GM20000 (cell line): ENCODE measurements at regions not wholly inside any gene's neighbourhood (a gene's known extent, or its start where the extent isn't known, plus 50 kb on each side); places are given as distances from the start of the nearest gene placed in this dataset.
"Not testable (repeated sequence)": the region's sequence is repeated elsewhere in the genome, so short reads cannot be mapped to it uniquely, and the experiment has no call there.

ENCODE experiments used
- DNase-seq: peaks from one replicate; pipeline ENCODE4 v3.0.0; 2012; ENCODE audit warnings: low spot score
- TF ChIP-seq, protein P1 (sequence below): IDR thresholded peaks from 2 replicates; pipeline ENCODE4 v1.5.1; 2012; ENCODE audit warnings: mild to moderate bottlenecking, control low read depth; ENCODE audit errors: extremely low read depth, missing control alignments

DNA sequence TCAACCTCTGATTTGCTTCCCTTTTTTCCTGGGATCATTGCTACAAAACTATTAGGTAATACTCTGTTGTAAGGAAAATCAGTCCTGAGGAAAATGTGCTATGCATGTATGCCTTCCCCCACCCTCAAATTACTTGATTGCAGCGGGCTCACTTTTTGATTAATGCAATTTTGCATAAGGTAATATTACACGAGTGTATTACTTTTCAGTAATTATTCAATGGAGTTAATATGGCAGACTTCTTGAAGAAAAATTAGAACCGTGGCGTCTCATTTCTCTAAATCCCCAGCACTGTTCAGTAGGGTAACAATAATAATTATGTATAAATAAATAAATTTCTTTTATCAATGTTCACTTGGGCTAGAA lies 527.6 kb upstream of the FANCL start:
- TF ChIP-seq, protein P1, sequence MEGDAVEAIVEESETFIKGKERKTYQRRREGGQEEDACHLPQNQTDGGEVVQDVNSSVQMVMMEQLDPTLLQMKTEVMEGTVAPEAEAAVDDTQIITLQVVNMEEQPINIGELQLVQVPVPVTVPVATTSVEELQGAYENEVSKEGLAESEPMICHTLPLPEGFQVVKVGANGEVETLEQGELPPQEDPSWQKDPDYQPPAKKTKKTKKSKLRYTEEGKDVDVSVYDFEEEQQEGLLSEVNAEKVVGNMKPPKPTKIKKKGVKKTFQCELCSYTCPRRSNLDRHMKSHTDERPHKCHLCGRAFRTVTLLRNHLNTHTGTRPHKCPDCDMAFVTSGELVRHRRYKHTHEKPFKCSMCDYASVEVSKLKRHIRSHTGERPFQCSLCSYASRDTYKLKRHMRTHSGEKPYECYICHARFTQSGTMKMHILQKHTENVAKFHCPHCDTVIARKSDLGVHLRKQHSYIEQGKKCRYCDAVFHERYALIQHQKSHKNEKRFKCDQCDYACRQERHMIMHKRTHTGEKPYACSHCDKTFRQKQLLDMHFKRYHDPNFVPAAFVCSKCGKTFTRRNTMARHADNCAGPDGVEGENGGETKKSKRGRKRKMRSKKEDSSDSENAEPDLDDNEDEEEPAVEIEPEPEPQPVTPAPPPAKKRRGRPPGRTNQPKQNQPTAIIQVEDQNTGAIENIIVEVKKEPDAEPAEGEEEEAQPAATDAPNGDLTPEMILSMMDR = no peak
- no peak for DNase-seq

DNA sequence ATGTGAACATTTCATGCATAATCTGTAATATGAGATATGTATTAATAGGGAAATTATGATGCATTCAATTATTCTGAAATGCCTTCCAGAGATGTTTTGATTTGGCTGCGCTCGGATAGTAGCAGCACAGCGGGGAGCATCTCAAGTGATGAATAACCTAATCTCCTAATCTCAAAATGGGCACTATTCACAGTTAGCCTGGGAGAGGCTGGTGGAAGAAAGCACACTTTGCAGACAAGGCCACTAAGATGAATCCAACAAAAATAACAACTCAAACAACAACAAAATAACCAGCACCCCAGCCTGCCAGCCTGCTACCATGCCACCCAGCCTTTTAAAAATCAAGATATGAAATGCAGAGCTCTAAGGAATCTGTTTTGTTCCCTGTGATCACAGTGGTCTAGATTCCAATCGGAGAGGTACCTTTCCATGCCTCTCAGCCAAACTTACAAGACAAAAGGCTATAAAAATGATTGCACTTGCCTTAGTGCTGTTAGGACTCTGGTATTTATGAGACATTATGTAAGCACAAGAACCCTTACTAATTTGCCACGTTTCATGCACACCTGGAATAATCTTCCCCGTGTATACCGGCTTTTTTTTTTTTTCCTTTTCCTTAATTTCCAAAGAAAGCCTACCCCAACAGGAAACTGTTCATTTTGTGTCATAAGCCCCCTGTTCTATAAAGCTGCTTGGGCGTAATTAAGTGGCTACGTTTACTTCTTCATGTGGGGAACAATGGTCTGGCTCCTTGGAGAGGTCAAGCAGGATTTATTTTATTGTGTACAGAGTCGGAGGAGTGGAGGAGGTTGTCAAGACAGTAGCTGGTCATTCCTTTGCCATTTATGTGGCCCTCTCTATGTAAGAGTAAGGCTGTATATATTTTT lies 526.9 kb upstream of the FANCL start:
- DNase-seq = no peak
- TF ChIP-seq, protein P1 = no peak

DNA sequence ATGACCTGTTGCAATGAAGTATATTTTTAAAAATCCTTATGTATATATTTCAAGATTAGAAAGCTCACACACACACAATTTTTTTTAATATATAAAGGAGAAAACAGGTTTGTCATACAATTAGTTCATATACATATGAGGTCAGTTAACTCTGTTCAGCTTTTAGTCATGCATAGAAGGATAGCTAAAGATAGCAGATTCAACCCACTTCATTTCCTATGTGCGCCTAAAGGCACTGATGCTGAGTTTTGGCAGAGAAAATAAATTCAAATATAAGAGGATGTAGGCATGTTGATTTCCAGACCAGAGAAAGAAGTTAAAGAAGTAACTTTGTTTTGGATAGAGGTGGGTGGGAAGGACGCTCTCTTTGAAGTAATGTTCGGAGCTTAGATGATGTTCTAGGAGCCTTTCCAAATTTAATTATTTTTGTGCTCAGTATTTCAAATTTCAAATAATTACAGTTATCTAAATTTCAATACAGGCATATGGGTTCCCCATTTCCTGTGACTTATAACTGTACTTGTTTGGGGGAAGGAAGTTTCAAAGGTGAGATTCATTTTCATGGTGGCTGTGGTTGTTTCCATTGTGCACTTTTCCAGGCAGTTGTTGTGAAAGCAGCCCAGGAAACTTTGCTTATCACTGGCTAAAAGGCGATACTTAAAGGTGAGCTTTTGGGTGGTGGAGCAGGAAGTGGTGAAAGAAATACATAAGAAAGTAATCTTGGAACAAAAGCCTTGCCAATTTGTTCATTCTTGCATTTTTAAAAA lies 523.4 kb upstream of the FANCL start:
- DNase-seq = no peak
- TF ChIP-seq, protein P1 = no peak

DNA sequence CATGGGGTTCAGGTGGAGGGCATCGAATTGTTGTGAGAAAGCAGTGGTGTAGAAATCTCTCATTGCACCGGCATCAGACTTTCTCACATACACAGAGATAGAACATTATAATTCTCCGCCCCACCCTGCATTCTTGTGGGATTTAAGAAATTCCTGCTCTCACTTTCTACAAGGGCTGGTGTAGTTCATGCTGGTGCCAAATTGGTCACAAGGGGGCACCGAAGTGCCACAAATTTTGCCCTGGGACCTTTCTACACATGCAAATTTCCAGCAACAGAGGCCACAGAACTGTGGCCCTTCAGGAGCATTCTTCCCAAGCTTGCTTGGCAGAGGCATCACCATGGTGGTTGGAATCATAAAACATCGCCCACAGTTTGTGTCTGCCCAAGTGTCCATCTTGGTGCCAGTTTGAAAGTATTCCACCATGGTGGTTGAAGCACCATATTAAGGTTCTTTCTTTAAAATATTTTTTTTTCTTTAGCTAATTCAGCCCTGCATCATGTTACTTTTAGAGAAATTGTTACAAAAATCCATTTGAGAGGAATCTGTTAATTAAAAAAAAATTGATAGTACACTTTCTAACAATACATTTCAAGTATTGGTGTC lies 521.2 kb upstream of the FANCL start:
- TF ChIP-seq, protein P1 = peak; percentile 39
- peak; percentile 8 for DNase-seq

DNA sequence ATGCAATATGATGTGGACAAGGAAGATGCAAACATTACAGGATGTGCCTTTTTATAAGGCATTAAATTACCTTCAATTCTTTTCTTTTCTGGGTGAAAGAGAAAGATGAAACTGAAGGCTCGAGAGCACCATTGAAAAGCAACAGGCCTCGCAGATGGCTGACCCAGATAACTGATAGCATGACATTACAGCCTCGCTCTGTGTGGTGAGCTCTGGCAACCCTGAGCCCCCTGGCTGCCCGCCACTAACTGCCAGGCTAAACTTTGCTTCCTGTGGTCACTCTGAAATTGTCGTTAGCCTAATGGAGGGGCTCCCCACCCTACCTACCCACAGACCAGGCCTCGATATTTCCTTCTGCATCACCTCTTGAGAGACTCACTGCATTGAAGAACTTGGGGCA lies 516.8 kb upstream of the FANCL start:
- TF ChIP-seq, protein P1 = no peak
- DNase-seq = no peak

DNA sequence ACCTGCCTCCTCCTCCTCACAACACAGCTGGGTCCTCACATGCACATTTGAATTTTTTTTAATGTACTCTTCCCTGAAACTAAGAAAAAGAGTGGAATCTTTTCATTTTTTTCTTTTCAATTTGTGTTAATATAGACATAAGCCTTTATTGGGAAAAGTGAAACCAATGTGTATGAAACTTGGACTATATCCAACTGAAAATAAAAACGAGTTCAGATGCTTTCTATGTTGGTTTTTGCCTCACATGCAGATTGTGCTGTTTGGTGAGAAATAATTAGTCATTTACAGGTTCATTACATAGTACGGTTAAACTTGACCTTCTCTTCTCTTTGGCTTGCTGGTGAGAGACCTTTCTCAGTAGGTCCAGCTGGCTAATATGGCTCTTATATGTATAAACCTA lies 515.2 kb upstream of the FANCL start:
- TF ChIP-seq, protein P1 = no peak
- DNase-seq = no peak

DNA sequence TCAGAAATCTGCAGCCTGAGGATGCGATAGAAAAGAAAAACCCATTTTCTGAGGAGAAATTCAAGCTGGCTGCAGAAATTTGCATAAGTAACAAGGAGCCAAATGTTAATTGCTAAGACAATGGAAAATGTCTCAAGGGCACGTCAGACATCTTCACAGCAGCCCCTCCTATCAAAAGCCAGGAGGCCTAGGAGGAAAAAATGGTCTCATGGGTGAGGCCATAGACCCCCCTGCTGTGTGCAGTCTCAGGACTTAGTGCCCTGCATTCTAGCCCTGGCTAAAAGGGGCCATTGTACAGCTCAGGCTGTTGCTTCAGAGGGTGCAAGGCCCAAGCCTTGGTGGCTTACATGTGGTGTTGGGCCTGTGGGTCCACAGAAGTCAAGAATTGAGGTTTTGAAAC lies 511.4 kb upstream of the FANCL start:
- DNase-seq = not testable (repeated sequence)

DNA sequence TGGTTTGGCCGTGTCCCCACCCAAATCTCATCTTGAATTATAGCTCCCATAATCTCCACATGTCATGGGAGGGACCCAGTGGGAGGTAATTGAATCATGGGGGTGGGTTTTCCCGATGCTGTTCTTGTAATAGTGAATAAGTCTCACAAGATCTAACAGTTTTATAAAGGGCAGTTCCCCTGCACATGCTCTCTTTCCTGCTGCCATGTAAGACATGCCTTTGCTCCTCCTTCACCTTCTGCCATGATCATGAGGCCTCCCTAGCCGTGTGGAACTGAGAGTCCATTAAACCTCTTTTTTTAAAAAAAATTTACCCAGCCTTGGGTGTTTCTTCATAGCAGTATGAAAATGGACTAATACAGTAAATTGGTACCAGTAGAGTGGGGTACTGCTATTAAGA lies 510.6 kb upstream of the FANCL start:
- DNase-seq = not testable (repeated sequence)
